ENCODE measurements at regions not wholly inside any gene's neighbourhood (a gene's known extent, or its start where the extent isn't known, plus 50 kb on each side); places are given as distances from the start of the nearest gene placed in this dataset.

- no peak for TF ChIP-seq CTCF (IDR thresholded peaks at IDR 0.05 in 8 of 11, conservative IDR thresholded peaks at IDR 0.05 in 3 of 11)
- no peak for TF ChIP-seq POLR2A (IDR thresholded peaks at IDR 0.05)
These were observed 178.6 kb upstream of the LINGO1 start for GRCh38 chr15:77811270-77811669.
